ENCODE measurements at regions not wholly inside any gene's neighbourhood (a gene's known extent, or its start where the extent isn't known, plus 50 kb on each side); places are given as distances from the start of the nearest gene placed in this dataset.

DNA sequence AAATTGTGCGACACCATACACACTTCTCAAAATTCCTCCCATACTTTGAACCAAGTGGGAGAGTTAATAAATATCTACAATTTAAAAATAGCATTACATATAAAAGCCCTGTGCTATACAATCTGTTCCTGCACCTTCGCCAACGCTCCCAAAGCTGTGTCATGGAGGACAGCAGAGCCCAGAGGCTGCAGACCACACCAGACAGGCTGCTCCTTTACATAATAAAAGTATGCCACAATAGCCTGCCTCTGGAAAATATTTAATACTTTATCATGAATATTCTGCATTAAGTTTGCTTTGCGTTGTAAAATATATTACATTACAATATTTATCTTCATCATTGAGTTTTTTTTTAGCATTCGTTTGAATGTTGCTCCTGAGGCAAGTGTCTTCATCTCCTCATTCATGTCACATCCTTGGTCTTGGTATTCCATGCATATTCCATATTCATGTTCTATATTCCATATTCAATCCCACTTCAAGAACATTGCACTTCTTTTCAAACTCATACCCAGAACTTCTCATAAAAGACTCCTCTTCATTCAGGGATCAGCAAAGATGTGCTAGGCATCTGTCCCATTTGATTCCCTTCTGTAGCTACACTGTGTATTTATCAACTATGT is 663.9 kb downstream of the POM121L12 start:
- TF ChIP-seq CTCF (IDR thresholded peaks at IDR 0.05; ENCODE audit: extremely low read depth in 1 of 2, insufficient read depth in 1 of 2, low read depth in 1 of 2, low read length in 2 of 2) (no peak), POLR2A (IDR thresholded peaks at IDR 0.05; ENCODE audit: low read depth, low read length) (no peak), EZH2 (IDR thresholded peaks at IDR 0.05; ENCODE audit: borderline replicate concordance, low read depth, low read length, severe bottlenecking) (no peak), POLR2AphosphoS5 (IDR thresholded peaks at IDR 0.05; ENCODE audit: insufficient read depth, low read depth, low read length) (no peak), MYC (IDR thresholded peaks at IDR 0.05; ENCODE audit: low read depth, low read length) (no peak), GATA2 (IDR thresholded peaks at IDR 0.05; ENCODE audit: insufficient read depth, insufficient read length, low read depth, low read length) (no peak), FOS (IDR thresholded peaks at IDR 0.05; ENCODE audit: borderline replicate concordance, insufficient read depth, low read length) (no peak), JUN (IDR thresholded peaks at IDR 0.05; ENCODE audit: borderline replicate concordance, insufficient read depth, insufficient read length, low read depth) (no peak)
- TF ChIP-seq, protein P1, sequence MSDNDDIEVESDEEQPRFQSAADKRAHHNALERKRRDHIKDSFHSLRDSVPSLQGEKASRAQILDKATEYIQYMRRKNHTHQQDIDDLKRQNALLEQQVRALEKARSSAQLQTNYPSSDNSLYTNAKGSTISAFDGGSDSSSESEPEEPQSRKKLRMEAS (IDR thresholded peaks at IDR 0.05; ENCODE audit: insufficient read depth, insufficient read length) = no peak

Measured in endothelial cell of umbilical vein (primary cell).